Stimulated activated naive CD8-positive, alpha-beta T cell treated with anti-CD3 and anti-CD28 coated beads, Interleukin-15, amount 100 ng/mL, for 72 hours (primary cell): ENCODE measurements at regions not wholly inside any gene's neighbourhood (a gene's known extent, or its start where the extent isn't known, plus 50 kb on each side); places are given as distances from the start of the nearest gene placed in this dataset.
"Not testable (repeated sequence)": the region's sequence is repeated elsewhere in the genome, so short reads cannot be mapped to it uniquely, and the experiment has no call there.

Experiments
- ATAC-seq: fragments of 150-1000 bp; cut with Tn5 transposase; 2 replicates; pipeline ENCODE4 v1.10.0; 2021; ENCODE audit warnings: mild to moderate bottlenecking, moderate library complexity
- DNase-seq, 2 donors: peaks; one replicate each; pipeline ENCODE4 v3.0.0; 2021 to 2022
- H3K27ac Mint-ChIP-seq, 2 donors: one replicate each; pipeline ENCODE4 v1.8.0; 2022; ENCODE audit warnings: mild to moderate bottlenecking in 2 of 2, mixed read lengths in 2 of 2, moderate library complexity in 2 of 2
- H3K27me3 Mint-ChIP-seq: one replicate; pipeline ENCODE4 v1.8.0; 2022; ENCODE audit warnings: mixed read lengths
- H3K4me1 Mint-ChIP-seq: one replicate; pipeline ENCODE4 v1.8.0; 2022; ENCODE audit warnings: mild to moderate bottlenecking, mixed read lengths
- H3K4me3 Mint-ChIP-seq, 2 donors: one replicate each; pipeline ENCODE4 v1.8.0; 2022; ENCODE audit warnings: mild to moderate bottlenecking in 2 of 2, mixed read lengths in 2 of 2, moderate library complexity in 1 of 2
- H3K9me3 Mint-ChIP-seq, 2 donors: one replicate each; pipeline ENCODE4 v1.8.0; 2022; ENCODE audit warnings: mixed read lengths in 2 of 2

DNA sequence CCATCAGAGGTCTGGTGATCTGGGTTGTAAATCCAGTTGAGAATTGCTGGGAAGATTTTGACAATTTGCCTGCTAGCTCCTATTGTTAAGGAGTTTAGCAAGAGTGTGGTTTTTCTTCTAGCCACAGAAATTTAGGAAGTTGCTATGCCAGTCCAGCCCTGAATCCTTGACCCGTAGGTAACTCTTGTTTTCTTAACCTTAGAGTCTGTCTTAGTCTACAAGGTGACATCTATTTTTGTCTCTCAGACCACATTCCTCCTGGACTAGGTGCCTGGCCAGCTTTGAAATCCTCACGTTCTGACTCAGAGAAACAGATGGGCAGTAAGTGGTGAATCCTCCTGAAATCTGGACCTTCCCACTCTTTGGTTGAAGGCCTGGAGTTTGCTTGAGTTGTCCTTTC lies 101.7 kb upstream of the NBPF11 start:
- not testable (repeated sequence) for H3K4me1 Mint-ChIP-seq, ATAC-seq

DNA sequence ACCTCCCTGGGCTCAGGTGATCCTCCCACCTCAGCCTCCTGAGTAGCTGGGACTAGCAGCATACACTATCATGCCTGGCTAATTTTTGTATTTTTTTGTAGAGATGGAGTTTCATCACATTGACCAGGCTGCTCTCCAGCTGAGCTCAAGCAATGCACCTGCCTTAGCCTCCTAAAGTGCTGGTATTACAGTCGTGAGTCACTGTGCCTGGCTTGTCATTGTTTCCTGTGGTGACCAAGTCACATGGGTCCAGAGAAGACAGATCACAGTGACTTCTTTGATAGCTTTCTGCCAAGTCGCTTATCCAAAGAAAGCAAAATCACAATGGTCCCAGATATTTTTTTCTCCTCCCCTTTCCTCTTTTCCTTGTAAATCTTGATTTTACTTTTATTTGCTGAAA lies 96.7 kb upstream of the NBPF11 start:
- H3K4me1 Mint-ChIP-seq, H3K4me3 Mint-ChIP-seq, DNase-seq, H3K9me3 Mint-ChIP-seq, H3K27ac Mint-ChIP-seq, H3K27me3 Mint-ChIP-seq: not testable (repeated sequence)
- peak; percentile 99 for ATAC-seq

More for the DNA sequence above, 101.7 kb upstream of the NBPF11 start:
- H3K9me3 Mint-ChIP-seq, H3K27ac Mint-ChIP-seq, DNase-seq, H3K27me3 Mint-ChIP-seq, H3K4me3 Mint-ChIP-seq: not testable (repeated sequence)

DNA sequence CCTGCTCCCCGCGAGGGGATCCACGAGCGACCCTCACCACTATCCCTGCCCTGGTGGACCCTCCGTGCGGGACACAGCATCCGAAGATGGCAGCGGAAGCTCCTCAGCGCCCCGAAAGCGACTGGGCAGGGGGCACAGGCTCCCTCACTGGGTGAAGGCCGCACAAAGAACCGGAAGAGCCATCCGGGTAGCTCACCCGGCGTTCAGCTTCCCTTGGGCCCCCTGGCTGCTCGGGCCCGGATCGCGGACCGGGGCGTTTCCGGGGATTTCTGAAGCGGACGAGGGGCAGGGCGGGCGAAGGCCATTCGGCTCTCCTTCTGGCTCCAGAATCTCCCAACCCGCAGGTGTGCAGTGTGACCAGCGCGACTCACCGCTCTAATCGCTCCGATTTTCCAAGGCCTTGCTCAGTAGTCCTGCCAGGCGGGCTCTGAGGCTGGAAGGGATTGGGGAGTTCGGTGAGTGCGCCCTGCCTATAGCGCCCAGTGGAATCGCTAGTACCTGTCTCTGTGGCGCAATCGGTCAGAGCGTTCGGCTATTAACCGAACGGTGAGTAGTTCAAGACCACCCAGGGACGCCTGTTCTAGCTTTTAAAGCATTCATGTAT lies 94.3 kb upstream of the NBPF11 start:
- not testable (repeated sequence) for H3K9me3 Mint-ChIP-seq, H3K4me3 Mint-ChIP-seq, DNase-seq, H3K27me3 Mint-ChIP-seq, ATAC-seq, H3K27ac Mint-ChIP-seq, H3K4me1 Mint-ChIP-seq

DNA sequence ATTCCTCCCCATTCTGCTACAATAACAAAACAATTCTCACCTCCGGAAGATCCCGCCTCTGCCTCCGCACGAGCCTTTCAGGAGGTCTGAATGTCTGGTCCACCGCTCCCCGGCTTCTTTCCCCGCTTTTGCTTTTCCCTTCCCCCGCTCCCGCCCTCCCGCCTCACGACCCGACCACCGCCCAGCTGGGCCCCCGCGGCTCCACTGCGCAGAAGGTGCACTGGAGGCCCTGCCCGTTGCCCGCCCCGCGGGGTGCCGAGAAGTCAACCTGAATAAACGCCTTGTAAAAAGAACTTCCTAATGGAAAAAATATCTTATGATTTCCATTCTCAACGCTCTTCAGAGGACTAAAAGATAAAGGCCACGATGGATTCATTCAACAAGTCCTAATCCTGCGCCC lies 93.8 kb upstream of the NBPF11 start:
- H3K27ac Mint-ChIP-seq, H3K4me1 Mint-ChIP-seq, H3K9me3 Mint-ChIP-seq, H3K27me3 Mint-ChIP-seq, DNase-seq, H3K4me3 Mint-ChIP-seq, ATAC-seq: not testable (repeated sequence)

DNA sequence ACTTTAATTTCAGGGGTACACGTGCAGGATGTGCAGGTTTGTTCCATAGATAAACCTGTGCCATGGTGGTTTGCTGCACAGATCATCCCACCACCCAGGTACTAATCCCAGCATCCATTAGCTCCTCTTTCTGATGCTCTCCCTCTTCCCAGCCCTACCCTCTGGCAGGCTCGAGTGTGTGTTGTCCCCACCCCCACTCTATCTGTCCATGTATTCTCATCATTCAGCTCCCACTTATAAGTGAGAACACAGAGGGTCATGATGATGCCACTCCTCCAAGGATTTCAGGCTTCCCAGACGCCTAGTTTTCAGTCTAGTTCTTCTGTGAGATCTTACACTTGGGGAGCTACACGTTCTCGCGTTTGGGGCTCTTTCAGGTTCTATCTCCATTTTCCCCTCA lies 93.4 kb upstream of the NBPF11 start:
- not testable (repeated sequence) for H3K9me3 Mint-ChIP-seq, H3K27me3 Mint-ChIP-seq, H3K27ac Mint-ChIP-seq, H3K4me3 Mint-ChIP-seq, H3K4me1 Mint-ChIP-seq, ATAC-seq, DNase-seq

DNA sequence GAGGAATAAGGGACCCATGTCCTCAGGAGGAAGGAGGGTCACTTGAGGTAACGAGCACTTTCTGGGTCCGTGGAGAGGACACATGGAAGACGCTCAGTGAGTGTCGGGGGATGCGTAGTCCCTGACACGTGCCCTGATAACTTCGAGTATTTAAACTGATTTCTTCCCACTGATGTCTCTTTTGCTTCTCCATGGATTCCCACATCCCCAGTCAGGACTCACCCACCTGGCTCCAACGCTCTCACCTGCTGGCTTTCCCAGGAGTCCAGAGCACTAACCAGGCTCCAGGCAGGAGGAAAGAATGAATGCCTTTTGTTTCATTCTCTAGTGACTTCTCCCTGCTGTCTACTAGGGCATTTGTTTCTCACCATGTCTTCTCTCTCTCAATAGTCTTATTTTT lies 81.2 kb upstream of the NBPF11 start:
- H3K9me3 Mint-ChIP-seq, H3K27ac Mint-ChIP-seq, H3K4me1 Mint-ChIP-seq, DNase-seq, H3K4me3 Mint-ChIP-seq, ATAC-seq, H3K27me3 Mint-ChIP-seq: not testable (repeated sequence)

DNA sequence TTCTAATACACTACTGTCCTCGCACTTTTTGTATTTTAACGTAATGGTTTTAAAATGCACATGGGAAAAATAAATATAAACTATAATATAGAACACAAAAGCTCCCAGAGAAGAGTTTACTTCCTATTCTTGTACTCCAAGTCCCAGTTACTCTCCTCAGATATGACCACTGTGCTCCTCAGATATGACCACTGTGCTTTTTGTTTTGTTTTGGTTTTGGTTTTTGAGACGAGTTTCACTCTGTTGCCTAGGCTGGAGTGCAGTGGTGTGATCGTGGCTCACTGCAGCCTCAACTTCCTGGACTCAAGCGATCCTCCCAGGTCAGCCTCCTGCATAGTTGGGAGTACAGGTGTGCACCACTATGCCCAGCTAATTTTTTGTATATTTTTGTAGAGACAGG lies 76.8 kb upstream of the NBPF11 start:
- H3K27me3 Mint-ChIP-seq, H3K4me3 Mint-ChIP-seq, H3K9me3 Mint-ChIP-seq, ATAC-seq, DNase-seq, H3K4me1 Mint-ChIP-seq, H3K27ac Mint-ChIP-seq: not testable (repeated sequence)

DNA sequence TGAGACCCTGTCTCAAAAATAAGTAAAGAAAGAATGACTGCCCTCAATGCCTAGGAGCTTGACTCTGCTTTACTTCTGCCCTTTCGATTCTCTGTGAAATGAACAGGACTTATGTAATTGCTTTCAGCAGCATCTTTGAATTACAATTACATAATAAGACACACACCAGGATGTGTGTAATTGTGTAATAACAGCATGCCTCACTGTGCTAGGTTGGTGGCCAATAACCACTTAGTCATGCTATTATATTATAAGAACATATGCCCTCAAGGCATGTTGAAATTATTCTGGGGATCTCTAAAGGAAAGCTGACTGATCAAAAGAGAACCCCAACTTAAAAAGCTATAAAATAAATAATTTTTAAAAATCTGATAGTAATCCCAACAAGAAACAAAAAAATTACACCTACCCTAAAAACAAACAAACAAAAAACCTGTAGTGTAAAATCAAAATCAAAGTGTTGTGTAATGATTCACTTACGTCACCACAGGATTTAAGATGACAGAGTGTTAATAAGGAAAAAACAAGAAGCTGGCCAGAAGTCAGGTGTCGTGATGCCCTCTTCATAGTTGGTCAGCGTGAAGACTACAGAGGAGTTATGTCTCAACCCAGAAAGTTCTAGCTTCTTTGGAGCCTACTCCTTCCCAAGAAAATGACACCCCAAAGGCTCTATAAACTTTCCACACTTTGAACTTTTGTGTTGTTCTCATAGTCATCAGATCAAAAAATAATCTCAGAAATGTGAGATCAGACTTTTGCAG lies 70.5 kb upstream of the NBPF11 start:
- not testable (repeated sequence) for H3K4me3 Mint-ChIP-seq, H3K9me3 Mint-ChIP-seq, ATAC-seq, H3K4me1 Mint-ChIP-seq, H3K27me3 Mint-ChIP-seq, DNase-seq, H3K27ac Mint-ChIP-seq

DNA sequence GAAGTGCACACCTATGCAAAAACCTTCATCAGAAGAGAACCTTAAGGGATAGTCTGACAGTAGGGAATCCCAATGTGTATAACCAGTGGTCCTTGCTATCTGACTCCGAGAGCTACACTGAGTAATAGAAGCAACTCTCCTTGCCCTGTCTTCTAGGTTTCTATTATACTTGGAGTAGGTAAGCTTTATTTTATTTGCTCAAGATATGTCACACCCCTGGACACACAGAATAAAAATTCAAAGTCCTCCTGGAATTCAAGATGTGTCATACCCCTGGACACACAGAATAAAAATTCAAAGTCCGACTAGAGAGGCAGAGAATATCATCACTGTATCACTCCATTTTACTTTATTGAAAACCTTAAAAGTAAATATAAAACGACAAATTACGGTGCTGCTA lies 69.5 kb upstream of the NBPF11 start:
- H3K27ac Mint-ChIP-seq, H3K4me3 Mint-ChIP-seq, ATAC-seq, DNase-seq, H3K4me1 Mint-ChIP-seq, H3K27me3 Mint-ChIP-seq, H3K9me3 Mint-ChIP-seq: not testable (repeated sequence)

DNA sequence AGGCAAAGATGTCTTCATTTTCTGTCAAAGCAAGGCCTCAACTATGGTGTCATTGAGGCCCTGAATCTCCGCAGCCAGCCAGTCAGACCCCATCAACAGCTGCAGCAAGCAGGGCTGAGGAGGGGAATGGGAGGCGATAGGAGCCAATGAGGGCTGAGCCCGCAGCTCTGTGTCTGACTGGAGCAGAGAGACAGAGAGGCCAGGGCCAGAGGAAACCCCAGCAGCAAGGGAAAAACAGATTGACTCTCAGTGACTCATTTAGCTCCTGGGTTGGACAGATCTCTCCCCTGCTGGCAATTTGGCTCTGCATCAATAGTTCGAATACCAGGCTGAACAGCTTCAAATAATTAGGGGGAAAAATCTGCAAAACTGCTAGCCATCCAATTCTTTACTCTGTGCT lies 67.1 kb upstream of the NBPF11 start:
- ATAC-seq, H3K4me3 Mint-ChIP-seq, H3K4me1 Mint-ChIP-seq, DNase-seq, H3K27me3 Mint-ChIP-seq, H3K27ac Mint-ChIP-seq, H3K9me3 Mint-ChIP-seq: not testable (repeated sequence)

DNA sequence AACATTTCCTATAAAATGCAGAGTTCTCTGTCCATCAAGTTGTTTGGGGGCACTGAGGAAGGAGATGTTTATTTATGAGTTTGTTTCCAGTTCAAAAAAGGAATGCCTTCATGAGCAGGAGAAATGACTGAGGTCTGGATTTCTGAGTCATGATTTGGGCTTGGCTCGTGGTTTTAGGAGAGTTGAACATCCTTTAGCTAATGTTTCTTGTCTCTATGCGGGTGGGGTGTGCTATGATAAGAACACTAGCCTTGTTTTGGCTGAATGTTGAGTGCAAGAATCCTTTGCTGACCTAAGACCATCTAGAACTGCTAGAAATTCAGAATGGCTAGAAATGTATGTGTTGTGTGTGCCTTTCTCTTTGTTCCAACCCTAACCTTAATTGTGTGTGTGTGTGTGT lies 59.1 kb upstream of the NBPF11 start:
- H3K9me3 Mint-ChIP-seq, H3K27me3 Mint-ChIP-seq, DNase-seq, H3K27ac Mint-ChIP-seq, H3K4me3 Mint-ChIP-seq, ATAC-seq, H3K4me1 Mint-ChIP-seq: not testable (repeated sequence)

DNA sequence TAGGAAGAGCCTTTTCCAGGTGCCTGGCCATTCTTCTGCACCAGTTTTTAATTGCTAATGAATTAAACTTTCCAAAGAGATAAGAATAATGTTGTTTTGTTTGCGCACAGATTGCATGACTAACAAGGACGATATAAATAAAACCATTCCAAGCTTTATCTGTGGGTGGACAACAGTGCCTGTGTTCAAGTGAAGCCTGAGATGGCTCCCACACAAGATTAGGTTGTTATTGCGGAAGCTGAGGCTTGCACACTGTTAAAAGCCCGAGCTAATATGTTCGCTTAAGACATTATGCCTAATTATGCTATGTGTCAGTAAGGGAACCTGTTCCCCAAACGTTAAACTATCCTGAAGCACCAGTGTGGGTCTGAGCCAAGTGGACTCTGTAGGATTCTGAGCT lies 58.5 kb upstream of the NBPF11 start:
- not testable (repeated sequence) for H3K4me1 Mint-ChIP-seq, H3K9me3 Mint-ChIP-seq, DNase-seq, H3K27ac Mint-ChIP-seq, H3K27me3 Mint-ChIP-seq, ATAC-seq, H3K4me3 Mint-ChIP-seq

DNA sequence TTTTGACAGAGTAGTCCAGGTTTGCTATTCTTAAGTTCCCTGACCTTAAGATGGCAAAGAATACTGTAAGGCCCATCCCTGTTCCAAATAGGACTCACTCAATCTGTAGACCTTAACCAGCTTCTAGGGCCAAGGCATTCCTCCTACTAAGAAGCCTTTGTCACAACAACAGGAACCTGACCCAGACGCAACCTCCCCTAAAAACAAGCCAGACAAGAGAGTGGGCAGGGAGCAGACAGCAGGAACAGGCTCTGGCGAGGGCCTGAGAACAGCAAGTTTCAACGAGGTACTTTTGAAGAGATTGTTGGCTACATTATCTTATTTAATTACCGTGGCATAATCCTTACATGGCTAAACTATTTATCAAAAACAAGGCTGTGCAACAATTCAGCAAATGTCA lies 58.1 kb upstream of the NBPF11 start:
- not testable (repeated sequence) for H3K27me3 Mint-ChIP-seq, ATAC-seq, H3K4me1 Mint-ChIP-seq, H3K27ac Mint-ChIP-seq, DNase-seq, H3K9me3 Mint-ChIP-seq, H3K4me3 Mint-ChIP-seq

DNA sequence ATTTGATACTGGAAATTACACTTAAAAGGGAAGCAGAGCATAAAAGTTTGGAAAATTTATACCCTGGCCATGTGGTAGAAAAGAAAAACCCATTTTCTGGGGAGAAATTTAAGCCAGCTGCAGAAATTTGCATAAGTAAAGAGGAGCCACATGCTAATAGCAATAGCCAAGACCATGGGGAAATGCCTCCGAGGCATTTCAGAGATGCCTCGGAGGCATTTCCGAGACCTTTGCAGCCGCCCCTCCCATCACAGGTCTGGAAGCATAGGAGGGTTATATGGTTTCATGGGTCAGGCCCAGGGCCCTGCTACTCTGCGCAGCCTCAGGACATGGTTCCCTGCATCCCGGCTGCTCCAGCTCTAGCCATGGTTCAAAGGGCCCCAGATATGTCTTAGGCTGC lies 49.9 kb upstream of the NBPF11 start:
- not testable (repeated sequence) for DNase-seq, H3K4me1 Mint-ChIP-seq, H3K27ac Mint-ChIP-seq, ATAC-seq, H3K4me3 Mint-ChIP-seq, H3K9me3 Mint-ChIP-seq, H3K27me3 Mint-ChIP-seq
